Tibial nerve (tissue), 4 donors: ENCODE measurements at regions not wholly inside any gene's neighbourhood (a gene's known extent, or its start where the extent isn't known, plus 50 kb on each side); places are given as distances from the start of the nearest gene placed in this dataset.
"Not testable (repeated sequence)": the region's sequence is repeated elsewhere in the genome, so short reads cannot be mapped to it uniquely, and the experiment has no call there.

Source experiments
- EP300 ChIP-seq, 2 donors: sonication (generic); formaldehyde crosslinking; IDR thresholded peaks; one replicate each; pipeline ENCODE4 v1.6.1; 2017; ENCODE audit warnings: antibody characterized with exemption in 2 of 2, mild to moderate bottlenecking in 1 of 2
- POLR2A ChIP-seq, 2 donors: fragments of 450-650 bp; IDR thresholded peaks; one replicate each; pipeline ENCODE4 v1.6.1; 2017; ENCODE audit warnings: antibody characterized with exemption in 2 of 2, mild to moderate bottlenecking in 2 of 2, moderate library complexity in 2 of 2
- TF ChIP-seq, protein P1 (sequence below), 5 experiments: fragments of 200-600 bp in 3 of 5; fragments of 450-650 bp in 2 of 5; sonication (generic) in 3 of 5; IDR thresholded peaks; one replicate each; pipeline ENCODE4 v1.5.1; 2016 to 2019; ENCODE audit warnings: antibody characterized with exemption in 5 of 5, mild to moderate bottlenecking in 3 of 5, moderate library complexity in 2 of 5

- TF ChIP-seq, protein P1, sequence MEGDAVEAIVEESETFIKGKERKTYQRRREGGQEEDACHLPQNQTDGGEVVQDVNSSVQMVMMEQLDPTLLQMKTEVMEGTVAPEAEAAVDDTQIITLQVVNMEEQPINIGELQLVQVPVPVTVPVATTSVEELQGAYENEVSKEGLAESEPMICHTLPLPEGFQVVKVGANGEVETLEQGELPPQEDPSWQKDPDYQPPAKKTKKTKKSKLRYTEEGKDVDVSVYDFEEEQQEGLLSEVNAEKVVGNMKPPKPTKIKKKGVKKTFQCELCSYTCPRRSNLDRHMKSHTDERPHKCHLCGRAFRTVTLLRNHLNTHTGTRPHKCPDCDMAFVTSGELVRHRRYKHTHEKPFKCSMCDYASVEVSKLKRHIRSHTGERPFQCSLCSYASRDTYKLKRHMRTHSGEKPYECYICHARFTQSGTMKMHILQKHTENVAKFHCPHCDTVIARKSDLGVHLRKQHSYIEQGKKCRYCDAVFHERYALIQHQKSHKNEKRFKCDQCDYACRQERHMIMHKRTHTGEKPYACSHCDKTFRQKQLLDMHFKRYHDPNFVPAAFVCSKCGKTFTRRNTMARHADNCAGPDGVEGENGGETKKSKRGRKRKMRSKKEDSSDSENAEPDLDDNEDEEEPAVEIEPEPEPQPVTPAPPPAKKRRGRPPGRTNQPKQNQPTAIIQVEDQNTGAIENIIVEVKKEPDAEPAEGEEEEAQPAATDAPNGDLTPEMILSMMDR (IDR thresholded peaks at IDR 0.05) = not testable (repeated sequence)
- TF ChIP-seq POLR2A, EP300 (IDR thresholded peaks at IDR 0.05): not testable (repeated sequence)
Measured at GRCh38 chr11:3429191-3429590, 50.2 kb upstream of the ZNF195 start.
